A549 (cell line): ENCODE measurements at regions not wholly inside any gene's neighbourhood (a gene's known extent, or its start where the extent isn't known, plus 50 kb on each side); places are given as distances from the start of the nearest gene placed in this dataset.

ENCODE experiments used
- CTCF ChIP-seq: fragments of >200 bp; sonication (Bioruptor Twin); formaldehyde crosslinking; IDR thresholded peaks from 3 replicates; pipeline ENCODE4 v1.5.1; 2016
- E2F6 ChIP-seq: IDR thresholded peaks from 2 replicates; pipeline ENCODE4 v1.6.1; 2012; ENCODE audit warnings: low read depth, borderline replicate concordance
- EP300 ChIP-seq, 2 experiments: fragments of >200 bp; sonication (Bioruptor Twin); formaldehyde crosslinking; IDR thresholded peaks; 2 replicates in 1 of 2; 3 replicates in 1 of 2; pipeline ENCODE4 v1.6.1; 2016 to 2017
- ESRRA ChIP-seq: fragments of 150-350 bp; IDR thresholded peaks from 2 replicates; pipeline ENCODE4 v1.6.1; 2014; ENCODE audit warnings: mild to moderate bottlenecking, low read length, borderline replicate concordance
- HOXA7 ChIP-seq: fragments of 250-450 bp; sonication (Bioruptor Pico); IDR thresholded peaks from 2 replicates; pipeline ENCODE4 v1.5.0; 2020; ENCODE audit warnings: mild to moderate bottlenecking, moderate library complexity
- JUNB ChIP-seq: fragments of >200 bp; sonication (Bioruptor Twin); formaldehyde crosslinking; IDR thresholded peaks from 2 replicates; pipeline ENCODE4 v1.6.1; 2016
- PHF8 ChIP-seq: fragments of 200-600 bp; sonication (generic); IDR thresholded peaks from 2 replicates; pipeline ENCODE4 v1.6.1; 2016; ENCODE audit warnings: low read depth, mild to moderate bottlenecking, antibody characterized with exemption, moderate library complexity, borderline replicate concordance
- POLR2A ChIP-seq: IDR thresholded peaks from 2 replicates; pipeline ENCODE4 v1.6.1; 2012; ENCODE audit warnings: mild to moderate bottlenecking, low read length
- TF ChIP-seq, protein P1 (sequence below): fragments of 250-450 bp; sonication (Bioruptor Pico); IDR thresholded peaks from 2 replicates; pipeline ENCODE4 v1.5.0; 2021; ENCODE audit warnings: mild to moderate bottlenecking, moderate library complexity, borderline replicate concordance

GRCh38 chr2:149920389-149920788 lies 332.8 kb upstream of the MMADHC start:
- TF ChIP-seq JUNB: no peak
- TF ChIP-seq, protein P1, sequence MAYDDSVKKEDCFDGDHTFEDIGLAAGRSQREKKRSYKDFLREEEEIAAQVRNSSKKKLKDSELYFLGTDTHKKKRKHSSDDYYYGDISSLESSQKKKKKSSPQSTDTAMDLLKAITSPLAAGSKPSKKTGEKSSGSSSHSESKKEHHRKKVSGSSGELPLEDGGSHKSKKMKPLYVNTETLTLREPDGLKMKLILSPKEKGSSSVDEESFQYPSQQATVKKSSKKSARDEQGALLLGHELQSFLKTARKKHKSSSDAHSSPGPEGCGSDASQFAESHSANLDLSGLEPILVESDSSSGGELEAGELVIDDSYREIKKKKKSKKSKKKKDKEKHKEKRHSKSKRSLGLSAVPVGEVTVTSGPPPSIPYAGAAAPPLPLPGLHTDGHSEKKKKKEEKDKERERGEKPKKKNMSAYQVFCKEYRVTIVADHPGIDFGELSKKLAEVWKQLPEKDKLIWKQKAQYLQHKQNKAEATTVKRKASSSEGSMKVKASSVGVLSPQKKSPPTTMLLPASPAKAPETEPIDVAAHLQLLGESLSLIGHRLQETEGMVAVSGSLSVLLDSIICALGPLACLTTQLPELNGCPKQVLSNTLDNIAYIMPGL (CRISPR knock-in tag): no peak
- no peak for TF ChIP-seq CTCF
- TF ChIP-seq EP300 (IDR thresholded peaks at IDR 0.05): no peak
- no peak for TF ChIP-seq E2F6
- no peak for TF ChIP-seq POLR2A
- TF ChIP-seq ESRRA: no peak
- TF ChIP-seq PHF8: no peak
- no peak for TF ChIP-seq HOXA7
